ENCODE measurements at regions not wholly inside any gene's neighbourhood (a gene's known extent, or its start where the extent isn't known, plus 50 kb on each side); places are given as distances from the start of the nearest gene placed in this dataset.

- no peak overlapping the region for H3K27ac ChIP-seq (ENCODE audit: low read length, poor library complexity, severe bottlenecking)
- H2BK5ac ChIP-seq (ENCODE audit: low read depth, low read length, poor library complexity, severe bottlenecking): no peak overlapping the region
- no peak overlapping the region for H2BK120ac ChIP-seq (ENCODE audit: low read depth, low read length)
- DNase-seq: no peak
- no peaks in the 10 kb centered on the region for H3K9me3 ChIP-seq (ENCODE audit: control insufficient read depth, low read length)
- peaks cover 0 to 22% of the 10 kb centered on the region in 2 experiments for H3K27me3 ChIP-seq (ENCODE audit: control insufficient read depth in 1 of 2, insufficient read depth in 1 of 2, low read length in 2 of 2)
- no peak overlapping the region for H3K18ac ChIP-seq (ENCODE audit: low read depth in 1 of 2, low read length in 2 of 2)
- H3K4me3 ChIP-seq (ENCODE audit: insufficient read depth in 1 of 2, low read depth in 1 of 2, low read length in 2 of 2): no peak overlapping the region
- no peak overlapping the region for H4K91ac ChIP-seq (ENCODE audit: low read length)
- H3K4me2 ChIP-seq (ENCODE audit: low read length, poor library complexity, severe bottlenecking): no peak overlapping the region
- H3K9ac ChIP-seq (ENCODE audit: low read length): no peak overlapping the region
- H2BK15ac ChIP-seq (ENCODE audit: low read depth, poor library complexity, severe bottlenecking): no peak overlapping the region
- H3K14ac ChIP-seq (ENCODE audit: low read length in 2 of 2): no peak overlapping the region
- no peaks in the 10 kb centered on the region for H3K36me3 ChIP-seq (ENCODE audit: control insufficient read depth in 1 of 2, insufficient read depth in 2 of 2, low read depth in 1 of 2, low read length in 2 of 2)
- no peak overlapping the region for H3K4ac ChIP-seq (ENCODE audit: low read depth in 1 of 2, low read length in 2 of 2)
- WGBS: 93% methylated on average over 7 of the region's 7 CpGs
- H4K8ac ChIP-seq (ENCODE audit: low read length): no peak overlapping the region
- no peaks in the 10 kb centered on the region for H3K79me1 ChIP-seq (replicated peaks; ENCODE audit: low read length, poor library complexity, severe bottlenecking)
- no peak overlapping the region for H3K23ac ChIP-seq (ENCODE audit: low read length in 2 of 2)
- H2BK12ac ChIP-seq (ENCODE audit: low read length in 2 of 2): no peak overlapping the region
- H2AK5ac ChIP-seq (ENCODE audit: low read length, severe bottlenecking): no peak overlapping the region
- peaks cover 1% of the 10 kb centered on the region for H3K4me1 ChIP-seq (ENCODE audit: control insufficient read depth, insufficient read depth, low read depth, low read length)
- H2AFZ ChIP-seq (ENCODE audit: low read depth, low read length): no peak overlapping the region
Observed at GRCh38 chr1:232335261-232335660, 294.7 kb downstream of the SIPA1L2 start.

- Histone ChIP-seq H2AFZ (ENCODE audit: low read depth, low read length) (no peak overlapping the region), H3K4me3 (ENCODE audit: insufficient read depth in 1 of 2, low read depth in 1 of 2, low read length in 2 of 2) (no peak overlapping the region), H2BK120ac (ENCODE audit: low read depth, low read length) (no peak overlapping the region), H3K14ac (ENCODE audit: low read length in 2 of 2) (no peak overlapping the region), H2AK5ac (ENCODE audit: low read length, severe bottlenecking) (no peak overlapping the region), H3K27me3 (ENCODE audit: control insufficient read depth in 1 of 2, insufficient read depth in 1 of 2, low read length in 2 of 2) (peaks cover 0 to 22% of the 10 kb centered on the region in 2 experiments), H2BK5ac (ENCODE audit: low read depth, low read length, poor library complexity, severe bottlenecking) (no peak overlapping the region), H3K36me3 (ENCODE audit: control insufficient read depth in 1 of 2, insufficient read depth in 2 of 2, low read depth in 1 of 2, low read length in 2 of 2) (no peaks in the 10 kb centered on the region), H3K9me3 (ENCODE audit: control insufficient read depth, low read length) (no peaks in the 10 kb centered on the region), H3K4me2 (ENCODE audit: low read length, poor library complexity, severe bottlenecking) (no peak overlapping the region), H4K8ac (ENCODE audit: low read length) (no peak overlapping the region), H3K18ac (ENCODE audit: low read depth in 1 of 2, low read length in 2 of 2) (no peak overlapping the region), H3K4me1 (ENCODE audit: control insufficient read depth, insufficient read depth, low read depth, low read length) (peaks cover 1% of the 10 kb centered on the region), H2BK15ac (ENCODE audit: low read depth, poor library complexity, severe bottlenecking) (no peak overlapping the region), H3K9ac (ENCODE audit: low read length) (no peak overlapping the region), H3K23ac (ENCODE audit: low read length in 2 of 2) (no peak overlapping the region), H3K27ac (ENCODE audit: low read length, poor library complexity, severe bottlenecking) (no peak overlapping the region), H3K79me1 (replicated peaks; ENCODE audit: low read length, poor library complexity, severe bottlenecking) (no peaks in the 10 kb centered on the region), H3K4ac (ENCODE audit: low read depth in 1 of 2, low read length in 2 of 2) (no peak overlapping the region), H2BK12ac (ENCODE audit: low read length in 2 of 2) (no peak overlapping the region), H4K91ac (ENCODE audit: low read length) (no peak overlapping the region)
- 83% methylated on average over 10 of the region's 10 CpGs for WGBS
- no peak for DNase-seq
Observed at GRCh38 chr1:232334811-232335210, 295.1 kb downstream of the SIPA1L2 start.

GRCh38 chr1:232334246-232334645 lies 295.7 kb downstream of the SIPA1L2 start:
- 80% methylated on average over 1 of the region's 3 CpGs for WGBS
- Histone ChIP-seq H3K27ac (ENCODE audit: low read length, poor library complexity, severe bottlenecking) (no peak overlapping the region), H2BK120ac (ENCODE audit: low read depth, low read length) (no peak overlapping the region)

DNA sequence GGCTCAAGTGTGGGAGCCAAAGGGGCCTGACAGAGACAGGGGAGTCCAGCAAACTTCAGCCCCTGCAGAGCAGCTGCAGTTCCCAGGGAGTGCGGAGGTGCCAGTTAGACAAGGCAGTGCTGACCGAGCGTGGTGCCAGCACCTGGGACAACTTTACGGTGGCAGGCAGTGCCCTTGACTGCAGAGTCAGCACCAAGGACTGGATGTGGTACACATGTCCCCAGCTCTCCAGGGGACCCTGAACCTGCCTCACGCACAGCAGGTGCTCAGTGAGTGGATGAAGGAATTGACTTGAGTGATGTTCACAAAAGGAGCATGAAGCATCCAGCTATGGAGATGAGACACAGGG lies 296.5 kb downstream of the SIPA1L2 start:
- Histone ChIP-seq H3K4me2 (ENCODE audit: low read length, poor library complexity, severe bottlenecking) (no peak overlapping the region), H3K9me3 (ENCODE audit: control insufficient read depth, low read length) (no peaks in the 10 kb centered on the region), H3K27ac (ENCODE audit: low read length, poor library complexity, severe bottlenecking) (no peak overlapping the region), H3K4ac (ENCODE audit: low read depth in 1 of 2, low read length in 2 of 2) (no peak overlapping the region), H2BK120ac (ENCODE audit: low read depth, low read length) (no peak overlapping the region), H3K36me3 (ENCODE audit: control insufficient read depth in 1 of 2, insufficient read depth in 2 of 2, low read depth in 1 of 2, low read length in 2 of 2) (no peaks in the 10 kb centered on the region), H2AK5ac (ENCODE audit: low read length, severe bottlenecking) (no peak overlapping the region), H2BK15ac (ENCODE audit: low read depth, poor library complexity, severe bottlenecking) (no peak overlapping the region), H4K8ac (ENCODE audit: low read length) (no peak overlapping the region), H3K18ac (ENCODE audit: low read depth in 1 of 2, low read length in 2 of 2) (no peak overlapping the region), H2AFZ (ENCODE audit: low read depth, low read length) (no peak overlapping the region), H3K14ac (ENCODE audit: low read length in 2 of 2) (no peak overlapping the region), H3K9ac (ENCODE audit: low read length) (no peak overlapping the region), H3K23ac (ENCODE audit: low read length in 2 of 2) (no peak overlapping the region), H3K27me3 (ENCODE audit: control insufficient read depth in 1 of 2, insufficient read depth in 1 of 2, low read length in 2 of 2) (peaks cover 0 to 17% of the 10 kb centered on the region in 2 experiments), H3K4me1 (ENCODE audit: control insufficient read depth, insufficient read depth, low read depth, low read length) (peaks cover 2% of the 10 kb centered on the region), H3K4me3 (ENCODE audit: insufficient read depth in 1 of 2, low read depth in 1 of 2, low read length in 2 of 2) (no peak overlapping the region), H4K91ac (ENCODE audit: low read length) (no peak overlapping the region), H2BK12ac (ENCODE audit: low read length in 2 of 2) (no peak overlapping the region), H3K79me1 (replicated peaks; ENCODE audit: low read length, poor library complexity, severe bottlenecking) (no peaks in the 10 kb centered on the region), H2BK5ac (ENCODE audit: low read depth, low read length, poor library complexity, severe bottlenecking) (no peak overlapping the region)
- DNase-seq: no peak
- WGBS: 95% methylated on average over 5 of the region's 5 CpGs

More at GRCh38 chr1:232334246-232334645, 295.7 kb downstream of the SIPA1L2 start:
- Histone ChIP-seq H2BK12ac (ENCODE audit: low read length in 2 of 2) (no peak overlapping the region), H3K4me2 (ENCODE audit: low read length, poor library complexity, severe bottlenecking) (no peak overlapping the region), H2AFZ (ENCODE audit: low read depth, low read length) (no peak overlapping the region), H3K36me3 (ENCODE audit: control insufficient read depth in 1 of 2, insufficient read depth in 2 of 2, low read depth in 1 of 2, low read length in 2 of 2) (no peaks in the 10 kb centered on the region), H3K27me3 (ENCODE audit: control insufficient read depth in 1 of 2, insufficient read depth in 1 of 2, low read length in 2 of 2) (peaks cover 0 to 22% of the 10 kb centered on the region in 2 experiments), H3K23ac (ENCODE audit: low read length in 2 of 2) (no peak overlapping the region), H2BK5ac (ENCODE audit: low read depth, low read length, poor library complexity, severe bottlenecking) (no peak overlapping the region), H3K4ac (ENCODE audit: low read depth in 1 of 2, low read length in 2 of 2) (no peak overlapping the region), H3K9me3 (ENCODE audit: control insufficient read depth, low read length) (no peaks in the 10 kb centered on the region), H3K9ac (ENCODE audit: low read length) (no peak overlapping the region), H4K91ac (ENCODE audit: low read length) (no peak overlapping the region), H3K14ac (ENCODE audit: low read length in 2 of 2) (no peak overlapping the region), H3K18ac (ENCODE audit: low read depth in 1 of 2, low read length in 2 of 2) (no peak overlapping the region), H3K4me3 (ENCODE audit: insufficient read depth in 1 of 2, low read depth in 1 of 2, low read length in 2 of 2) (no peak overlapping the region), H2AK5ac (ENCODE audit: low read length, severe bottlenecking) (no peak overlapping the region), H3K79me1 (replicated peaks; ENCODE audit: low read length, poor library complexity, severe bottlenecking) (no peaks in the 10 kb centered on the region), H3K4me1 (ENCODE audit: control insufficient read depth, insufficient read depth, low read depth, low read length) (peaks cover 1% of the 10 kb centered on the region), H2BK15ac (ENCODE audit: low read depth, poor library complexity, severe bottlenecking) (no peak overlapping the region), H4K8ac (ENCODE audit: low read length) (no peak overlapping the region)
- no peak for DNase-seq

All from mesenchymal stem cell (in vitro differentiated cells and primary cell).